HCEC 1CT (cell line): ENCODE measurements at regions not wholly inside any gene's neighbourhood (a gene's known extent, or its start where the extent isn't known, plus 50 kb on each side); places are given as distances from the start of the nearest gene placed in this dataset.
A peak's percentile ranks its signal among the peaks of the same experiment; 100 is the strongest.
"Not testable (repeated sequence)": the region's sequence is repeated elsewhere in the genome, so short reads cannot be mapped to it uniquely, and the experiment has no call there.

Experiments
- DNase-seq: peaks from one replicate; pipeline ENCODE4 v3.0.0-alpha.2; 2017

GRCh38 chr12:114500775-114501473, 95.0 kb upstream of the TBX5 start:
- DNase-seq: no peak

- no peak for DNase-seq
Measured at GRCh38 chr12:114500131-114500530, 94.2 kb upstream of the TBX5 start.

- no peak for DNase-seq
Measured at GRCh38 chr12:114499338-114499737, 93.4 kb upstream of the TBX5 start.

DNA sequence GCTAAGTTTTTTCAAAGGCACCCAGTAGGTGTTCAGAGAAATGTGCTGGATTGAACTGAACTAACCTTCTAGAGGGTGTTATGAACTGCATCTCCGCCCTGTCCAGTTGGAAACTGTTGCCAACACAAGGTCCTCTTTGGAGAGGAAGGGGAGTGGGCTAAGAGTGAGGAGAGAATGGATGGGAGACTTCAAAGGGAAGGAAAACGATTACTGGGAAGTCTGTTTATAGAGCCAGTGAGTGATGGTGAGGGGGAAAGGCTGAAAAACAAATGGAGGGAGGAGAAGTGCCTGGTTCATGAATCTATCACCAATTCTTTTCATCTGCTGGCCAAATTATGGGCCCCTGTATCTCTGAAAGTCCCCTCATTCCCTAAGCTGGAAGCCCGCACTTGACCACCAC, 86.0 kb upstream of the TBX5 start:
- DNase-seq: no peak

GRCh38 chr12:114484822-114485459, 79.0 kb upstream of the TBX5 start:
- not testable (repeated sequence) for DNase-seq

- DNase-seq: no peak
Measured at GRCh38 chr12:114483996-114484395, 78.1 kb upstream of the TBX5 start.

DNA sequence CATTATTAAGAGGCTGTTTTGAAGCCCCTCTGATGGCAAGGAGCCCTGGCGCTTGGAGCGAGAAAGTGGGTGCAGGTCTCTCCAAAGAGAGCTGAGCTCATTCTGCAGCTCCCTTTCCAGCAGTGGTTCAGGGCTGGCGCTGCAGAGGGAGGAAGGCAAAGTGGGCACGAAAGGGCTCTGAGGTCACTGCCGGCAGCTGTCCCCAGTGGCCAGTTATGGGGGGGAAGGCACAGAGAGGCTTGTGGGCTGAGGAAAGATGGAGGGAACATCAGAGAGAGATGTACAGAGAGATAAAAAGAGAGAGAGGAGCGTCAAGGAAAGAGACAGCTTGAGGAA, 75.2 kb upstream of the TBX5 start:
- no peak for DNase-seq

GRCh38 chr12:114480337-114481199, 74.6 kb upstream of the TBX5 start:
- no peak for DNase-seq

- DNase-seq: no peak
Measured at GRCh38 chr12:114479831-114480230, 73.9 kb upstream of the TBX5 start.

DNA sequence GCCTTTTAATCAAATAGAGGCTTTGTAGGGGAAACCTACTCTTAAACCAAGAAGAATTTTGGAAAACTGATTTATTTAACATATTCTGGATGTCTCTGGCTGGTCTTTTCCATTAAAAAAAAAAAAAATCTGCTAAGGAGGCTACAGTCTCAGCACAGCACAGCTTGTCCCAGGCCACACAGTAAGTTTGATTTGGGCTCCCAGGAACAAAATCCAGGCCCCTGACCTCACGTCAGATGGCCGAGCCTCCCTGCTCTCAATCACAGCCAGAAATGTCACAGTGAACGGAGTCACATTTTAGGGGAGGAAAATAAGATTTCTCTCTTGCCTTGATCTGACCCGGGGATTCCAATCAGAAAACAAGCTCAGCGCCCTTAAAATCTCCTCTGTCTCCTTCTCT, 72.9 kb upstream of the TBX5 start:
- DNase-seq: no peak

DNA sequence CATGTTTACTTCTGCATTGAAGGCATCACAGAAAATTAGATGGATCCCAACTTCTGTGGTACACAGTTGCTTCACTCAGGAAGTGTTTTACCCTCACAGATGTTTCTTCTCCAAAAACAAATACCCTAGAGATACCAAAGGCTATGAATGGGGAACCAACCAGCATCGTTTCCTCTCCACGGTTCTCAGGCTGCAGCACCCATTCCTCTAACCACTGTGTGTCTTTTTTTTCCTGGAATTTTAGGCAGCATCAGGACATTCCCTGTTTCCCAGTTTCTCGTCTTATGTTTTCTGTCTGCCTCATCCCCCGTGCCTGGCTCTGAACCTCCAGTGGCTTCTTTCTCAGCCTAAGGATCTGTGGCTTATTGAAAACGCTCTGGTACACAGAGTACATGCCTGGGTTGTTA, 72.0 kb upstream of the TBX5 start:
- DNase-seq: no peak

- DNase-seq: peak; percentile 4
Measured at GRCh38 chr12:114476159-114476558, 70.2 kb upstream of the TBX5 start.

- no peak for DNase-seq
Measured at GRCh38 chr12:114473717-114474116, 67.8 kb upstream of the TBX5 start.

- no peak for DNase-seq
Measured at GRCh38 chr12:114473018-114473417, 67.1 kb upstream of the TBX5 start.

GRCh38 chr12:114457620-114458019, 51.7 kb upstream of the TBX5 start:
- no peak for DNase-seq
